Natural killer cell treated with Interleukin-12 subunit alpha and Interleukin-12 subunit beta and Interleukin-15 and Interleukin-18, amount 100 ng/mL, for 72 hours (primary cell): ENCODE measurements at regions not wholly inside any gene's neighbourhood (a gene's known extent, or its start where the extent isn't known, plus 50 kb on each side); places are given as distances from the start of the nearest gene placed in this dataset.

Experiments used
- ATAC-seq, 2 donors: fragments of 150-1000 bp; cut with Tn5 transposase in 1 of 2; sonication (Bioruptor Pico), chemical (Tn5 transposase) in 1 of 2; 2 replicates each; pipeline ENCODE4 v1.10.0; 2021
- DNase-seq: peaks from one replicate; pipeline ENCODE4 v3.0.0; 2022; ENCODE audit warnings: low spot score
- H3K27ac Mint-ChIP-seq, 2 donors: 1 replicate in 1 of 2; 2 replicates in 1 of 2; pipeline ENCODE4 v1.8.0; 2022; ENCODE audit warnings: mixed read lengths in 2 of 2, mild to moderate bottlenecking in 1 of 2, moderate library complexity in 1 of 2
- H3K27me3 Mint-ChIP-seq, 2 donors: 1 replicate in 1 of 2; 2 replicates in 1 of 2; pipeline ENCODE4 v1.8.0; 2022; ENCODE audit warnings: mixed read lengths in 2 of 2
- H3K36me3 Mint-ChIP-seq: one replicate; pipeline ENCODE4 v1.8.0; 2022; ENCODE audit warnings: mixed read lengths
- H3K4me1 Mint-ChIP-seq, 2 donors: 1 replicate in 1 of 2; 2 replicates in 1 of 2; pipeline ENCODE4 v1.8.0; 2022; ENCODE audit warnings: low read depth in 2 of 2, mixed read lengths in 2 of 2, mild to moderate bottlenecking in 1 of 2
- H3K4me3 Mint-ChIP-seq: one replicate; pipeline ENCODE4 v1.8.0; 2022; ENCODE audit warnings: mixed read lengths
- H3K9me3 Mint-ChIP-seq: 2 replicates; pipeline ENCODE4 v1.8.0; 2022; ENCODE audit warnings: mixed read lengths

- Mint-ChIP-seq H3K4me3 (no peak overlapping the region), H3K9me3 (peaks cover 6% of the 10 kb centered on the region), H3K4me1 (no peaks in the 10 kb centered on the region), H3K36me3 (no peaks in the 10 kb centered on the region), H3K27ac (no peak overlapping the region), H3K27me3 (peaks cover 17 to 19% of the 10 kb centered on the region in 2 donors)
- no peak for ATAC-seq
- no peak for DNase-seq
Observed at GRCh38 chr19:13579388-13580060, 73.2 kb upstream of the CACNA1A start.

- Mint-ChIP-seq H3K27ac (no peak overlapping the region), H3K9me3 (peaks cover 6% of the 10 kb centered on the region), H3K4me1 (no peaks in the 10 kb centered on the region), H3K27me3 (peaks cover 19 to 26% of the 10 kb centered on the region in 2 donors), H3K36me3 (no peaks in the 10 kb centered on the region), H3K4me3 (no peak overlapping the region)
- DNase-seq: no peak
- ATAC-seq: no peak
Observed at GRCh38 chr19:13576726-13577125, 70.4 kb upstream of the CACNA1A start.

GRCh38 chr19:13574933-13575332, 68.7 kb upstream of the CACNA1A start:
- DNase-seq (no peak), ATAC-seq (no peak)
- Mint-ChIP-seq H3K27ac (no peak overlapping the region), H3K9me3 (peaks cover 6% of the 10 kb centered on the region), H3K4me1 (no peaks in the 10 kb centered on the region), H3K27me3 (peaks cover 29 to 34% of the 10 kb centered on the region in 2 donors), H3K36me3 (no peaks in the 10 kb centered on the region), H3K4me3 (no peak overlapping the region)

- no peak for DNase-seq
- Mint-ChIP-seq H3K9me3 (peaks cover 6% of the 10 kb centered on the region), H3K4me3 (no peak overlapping the region), H3K27ac (no peak overlapping the region), H3K4me1 (no peaks in the 10 kb centered on the region), H3K27me3 (peaks cover 26 to 30% of the 10 kb centered on the region in 2 donors), H3K36me3 (no peaks in the 10 kb centered on the region)
- ATAC-seq: no peak
Observed at GRCh38 chr19:13573056-13573667, 66.9 kb upstream of the CACNA1A start.

- Mint-ChIP-seq H3K27me3 (peaks cover 10 to 11% of the 10 kb centered on the region in 2 donors), H3K9me3 (no peaks in the 10 kb centered on the region), H3K27ac (no peak overlapping the region), H3K36me3 (no peaks in the 10 kb centered on the region), H3K4me3 (no peak overlapping the region), H3K4me1 (no peaks in the 10 kb centered on the region)
- DNase-seq: no peak
- no peak for ATAC-seq
Observed at GRCh38 chr19:13561461-13561860, 55.2 kb upstream of the CACNA1A start.

- H3K4me3 Mint-ChIP-seq: no peak overlapping the region
- DNase-seq (no peak), ATAC-seq (no peak)
- H3K36me3 Mint-ChIP-seq: no peaks in the 10 kb centered on the region
- H3K27me3 Mint-ChIP-seq: peaks cover 13% of the 10 kb centered on the region in 2 donors
- H3K4me1 Mint-ChIP-seq: no peaks in the 10 kb centered on the region
- H3K27ac Mint-ChIP-seq: no peak overlapping the region
- no peaks in the 10 kb centered on the region for H3K9me3 Mint-ChIP-seq
Observed at GRCh38 chr19:13557756-13558398, 51.6 kb upstream of the CACNA1A start.

- DNase-seq (no peak), ATAC-seq (no peak)
- Mint-ChIP-seq H3K9me3 (no peaks in the 10 kb centered on the region), H3K36me3 (no peaks in the 10 kb centered on the region), H3K4me3 (no peak overlapping the region), H3K4me1 (no peaks in the 10 kb centered on the region), H3K27ac (no peak overlapping the region), H3K27me3 (peaks cover 13 to 17% of the 10 kb centered on the region in 2 donors)
Observed at GRCh38 chr19:13556552-13556951, 50.3 kb upstream of the CACNA1A start.
